Hepatocyte (in vitro differentiated cells): ENCODE measurements at regions not wholly inside any gene's neighbourhood (a gene's known extent, or its start where the extent isn't known, plus 50 kb on each side); places are given as distances from the start of the nearest gene placed in this dataset.
"Not testable (repeated sequence)": the region's sequence is repeated elsewhere in the genome, so short reads cannot be mapped to it uniquely, and the experiment has no call there.

Experiments used
- DNase-seq: peaks from one replicate; pipeline ENCODE4 v3.0.0-alpha.2; 2016; ENCODE audit warnings: low spot score
- H2AFZ ChIP-seq: fragments of 200-600 bp; sonication (generic); 2 replicates; pipeline ENCODE4 v1.6.0; 2016; ENCODE audit warnings: antibody characterized with exemption, mild to moderate bottlenecking
- H3K27ac ChIP-seq: fragments of 200-600 bp; sonication (generic); 2 replicates; pipeline ENCODE4 v1.5.1; 2016; ENCODE audit warnings: mild to moderate bottlenecking
- H3K27me3 ChIP-seq: fragments of 200-600 bp; sonication (generic); 2 replicates; pipeline ENCODE4 v1.6.1; 2016
- H3K36me3 ChIP-seq: fragments of 200-600 bp; sonication (generic); replicated peaks from 2 replicates; pipeline ENCODE4 v1.5.1; 2016; ENCODE audit warnings: low read depth; ENCODE audit not compliant: insufficient read depth
- H3K4me1 ChIP-seq: fragments of 200-600 bp; sonication (generic); 2 replicates; pipeline ENCODE4 v1.5.1; 2016; ENCODE audit warnings: mild to moderate bottlenecking, moderate library complexity; ENCODE audit not compliant: insufficient read depth
- H3K4me2 ChIP-seq: fragments of 200-600 bp; sonication (generic); 2 replicates; pipeline ENCODE4 v1.6.0; 2016
- H3K4me3 ChIP-seq: fragments of 200-600 bp; sonication (generic); 2 replicates; pipeline ENCODE4 v1.5.1; 2016; ENCODE audit warnings: mild to moderate bottlenecking
- H3K79me2 ChIP-seq: fragments of 200-600 bp; sonication (generic); 2 replicates; pipeline ENCODE4 v1.6.0; 2017; ENCODE audit warnings: mild to moderate bottlenecking
- H3K9me2 ChIP-seq: fragments of 200-600 bp; sonication (generic); replicated peaks from 2 replicates; pipeline ENCODE4 v1.6.0; 2017; ENCODE audit warnings: mild to moderate bottlenecking; ENCODE audit not compliant: insufficient read depth
- H3K9me3 ChIP-seq: fragments of 200-600 bp; sonication (generic); 2 replicates; pipeline ENCODE4 v1.5.1; 2016; ENCODE audit warnings: low read depth, mild to moderate bottlenecking
- H4K20me1 ChIP-seq: fragments of 200-600 bp; sonication (generic); 2 replicates; pipeline ENCODE4 v1.6.0; 2016; ENCODE audit warnings: mild to moderate bottlenecking; ENCODE audit not compliant: insufficient read depth, poor library complexity, severe bottlenecking
- CTCF ChIP-seq: fragments of 200-600 bp; sonication (generic); IDR thresholded peaks from 2 replicates; pipeline ENCODE4 v1.5.1; 2016; ENCODE audit warnings: antibody characterized with exemption, mild to moderate bottlenecking; ENCODE audit not compliant: poor library complexity
- EZH2 ChIP-seq: fragments of 200-600 bp; sonication (generic); IDR thresholded peaks from 2 replicates; pipeline ENCODE4 v1.6.1; 2016; ENCODE audit warnings: antibody characterized with exemption, mild to moderate bottlenecking, borderline replicate concordance
- EZH2phosphoT487 ChIP-seq: fragments of 200-600 bp; sonication (generic); IDR thresholded peaks from one replicate; pipeline ENCODE4 v1.6.1; 2018; ENCODE audit warnings: antibody characterized with exemption, mild to moderate bottlenecking, low read depth, moderate library complexity; ENCODE audit not compliant: unreplicated experiment, severe bottlenecking
- WGBS: methylation state at CpG from one replicate; pipeline ENCODE4 v1.1.6; 2016; ENCODE audit warnings: low lambda C conversion rate; ENCODE audit errors: missing lambda C conversion rate; 5-methylcytosine and 5-hydroxymethylcytosine counted together

GRCh38 chr2:11950896-11951295, 204.5 kb downstream of the LPIN1 start:
- Histone ChIP-seq H3K4me1 (no peaks in the 10 kb centered on the region), H3K4me3 (no peak overlapping the region), H3K9me3 (no peaks in the 10 kb centered on the region), H4K20me1 (no peaks in the 10 kb centered on the region), H3K27ac (no peak overlapping the region), H3K9me2 (no peaks in the 10 kb centered on the region), H3K79me2 (no peaks in the 10 kb centered on the region), H2AFZ (no peak overlapping the region), H3K27me3 (peaks cover 15% of the 10 kb centered on the region), H3K36me3 (no peaks in the 10 kb centered on the region), H3K4me2 (no peak overlapping the region)
- no peak for DNase-seq
- TF ChIP-seq EZH2phosphoT487 = no peak
- no peak for TF ChIP-seq EZH2
- TF ChIP-seq CTCF = no peak
- WGBS = 79% methylated on average over 2 of the region's 2 CpGs

- peaks cover 20% of the 10 kb centered on the region for H3K27me3 ChIP-seq
- H3K9me2 ChIP-seq, H2AFZ ChIP-seq, H3K4me1 ChIP-seq, H4K20me1 ChIP-seq, DNase-seq, H3K4me2 ChIP-seq, H3K36me3 ChIP-seq, H3K27ac ChIP-seq, H3K4me3 ChIP-seq, H3K9me3 ChIP-seq, H3K79me2 ChIP-seq: not testable (repeated sequence)
- WGBS = 79% methylated on average over 6 of the region's 6 CpGs
These were observed 205.1 kb downstream of the LPIN1 start for GRCh38 chr2:11951492-11951891.

GRCh38 chr2:11953258-11953657, 206.8 kb downstream of the LPIN1 start:
- WGBS = 89% methylated on average over 3 of the region's 3 CpGs
- Histone ChIP-seq H3K9me2 (no peaks in the 10 kb centered on the region), H3K27me3 (peaks cover 27% of the 10 kb centered on the region), H3K4me3 (no peak overlapping the region), H2AFZ (no peak overlapping the region), H3K79me2 (no peaks in the 10 kb centered on the region), H3K36me3 (no peaks in the 10 kb centered on the region), H3K4me2 (no peak overlapping the region), H3K27ac (no peak overlapping the region), H4K20me1 (no peaks in the 10 kb centered on the region), H3K4me1 (no peaks in the 10 kb centered on the region), H3K9me3 (no peaks in the 10 kb centered on the region)
- DNase-seq = no peak
- no peak for TF ChIP-seq EZH2
- TF ChIP-seq EZH2phosphoT487 = no peak
- no peak for TF ChIP-seq CTCF

- no peak overlapping the region for H3K4me3 ChIP-seq
These were observed 208.9 kb downstream of the LPIN1 start for GRCh38 chr2:11955314-11955713.

More at GRCh38 chr2:11955314-11955713, 208.9 kb downstream of the LPIN1 start:
- no peak overlapping the region for H3K4me2 ChIP-seq
- peaks cover 27% of the 10 kb centered on the region for H3K27me3 ChIP-seq
- no peak overlapping the region for H3K27ac ChIP-seq
- no peaks in the 10 kb centered on the region for H4K20me1 ChIP-seq
- H3K9me2 ChIP-seq = no peaks in the 10 kb centered on the region
- H2AFZ ChIP-seq = no peak overlapping the region
- no peaks in the 10 kb centered on the region for H3K36me3 ChIP-seq
- TF ChIP-seq CTCF = no peak
- TF ChIP-seq EZH2phosphoT487 = no peak
- TF ChIP-seq EZH2 = no peak
- WGBS = 91% methylated on average over 2 of the region's 2 CpGs
- no peaks in the 10 kb centered on the region for H3K79me2 ChIP-seq
- DNase-seq = no peak
- H3K4me1 ChIP-seq = no peaks in the 10 kb centered on the region
- no peaks in the 10 kb centered on the region for H3K9me3 ChIP-seq
